ENCODE measurements at regions not wholly inside any gene's neighbourhood (a gene's known extent, or its start where the extent isn't known, plus 50 kb on each side); places are given as distances from the start of the nearest gene placed in this dataset.

- ChIA-PET CTCF (no interaction called here), POLR2A (no interaction called here)
- TF ChIP-seq PKNOX1 (IDR thresholded peaks at IDR 0.05), result no peak
- no peak for TF ChIP-seq HDGF (IDR thresholded peaks at IDR 0.05; ENCODE audit: borderline replicate concordance)
- no peak for TF ChIP-seq L3MBTL2 (conservative IDR thresholded peaks at IDR 0.05)
- no peak for TF ChIP-seq LEF1 (IDR thresholded peaks at IDR 0.05; ENCODE audit: borderline replicate concordance)
- no peak for TF ChIP-seq NFRKB (IDR thresholded peaks at IDR 0.05)
- DNase-seq (ENCODE audit: extremely low spot score), result no peak
Observed at GRCh38 chr4:152221816-152222516, 313.9 kb downstream of the FBXW7 start.

GRCh38 chr4:152220201-152220666, 315.7 kb downstream of the FBXW7 start:
- ChIA-PET POLR2A (no interaction called here), CTCF (no interaction called here)
- DNase-seq (ENCODE audit: extremely low spot score), result no peak
- TF ChIP-seq BHLHE40 (IDR thresholded peaks at IDR 0.05; ENCODE audit: borderline replicate concordance), result no peak
- TF ChIP-seq LEF1 (IDR thresholded peaks at IDR 0.05; ENCODE audit: borderline replicate concordance), result no peak
- no peak for TF ChIP-seq FOXM1 (IDR thresholded peaks at IDR 0.05; ENCODE audit: borderline replicate concordance)

- DNase-seq (ENCODE audit: extremely low spot score), result no peak
- ChIA-PET POLR2A (no interaction called here), CTCF (no interaction called here)
- TF ChIP-seq FOXK2 (IDR thresholded peaks at IDR 0.05) (no peak), SUZ12 (IDR thresholded peaks at IDR 0.05) (no peak), CTBP1 (IDR thresholded peaks at IDR 0.05; ENCODE audit: borderline replicate concordance) (no peak), ARNT (IDR thresholded peaks at IDR 0.05) (no peak), HDGF (IDR thresholded peaks at IDR 0.05; ENCODE audit: borderline replicate concordance) (no peak), FOXA1 (IDR thresholded peaks at IDR 0.05) (no peak)
Observed at GRCh38 chr4:152218576-152218975, 317.3 kb downstream of the FBXW7 start.

GRCh38 chr4:152217896-152218295, 318.0 kb downstream of the FBXW7 start:
- TF ChIP-seq BHLHE40 (IDR thresholded peaks at IDR 0.05; ENCODE audit: borderline replicate concordance) (no peak), ELF4 (IDR thresholded peaks at IDR 0.05) (no peak), CTBP1 (IDR thresholded peaks at IDR 0.05; ENCODE audit: borderline replicate concordance) (no peak), FOXA1 (IDR thresholded peaks at IDR 0.05) (no peak), FOXM1 (IDR thresholded peaks at IDR 0.05; ENCODE audit: borderline replicate concordance) (no peak), SP1 (IDR thresholded peaks at IDR 0.05) (no peak), ARNT (IDR thresholded peaks at IDR 0.05) (no peak), FOXK2 (IDR thresholded peaks at IDR 0.05) (no peak), SUZ12 (IDR thresholded peaks at IDR 0.05) (no peak), TARDBP (IDR thresholded peaks at IDR 0.05) (no peak)
- CTCF ChIA-PET, result no interaction called here

GRCh38 chr4:152211936-152212653, 323.8 kb downstream of the FBXW7 start:
- TF ChIP-seq FOXK2 (IDR thresholded peaks at IDR 0.05), result no peak
- TF ChIP-seq L3MBTL2 (conservative IDR thresholded peaks at IDR 0.05), result no peak
- no peak for TF ChIP-seq FOXM1 (IDR thresholded peaks at IDR 0.05; ENCODE audit: borderline replicate concordance)
- TF ChIP-seq CTBP1 (IDR thresholded peaks at IDR 0.05; ENCODE audit: borderline replicate concordance), result no peak
- TF ChIP-seq SUZ12 (IDR thresholded peaks at IDR 0.05), result no peak
- no peak for TF ChIP-seq LEF1 (IDR thresholded peaks at IDR 0.05; ENCODE audit: borderline replicate concordance)
- TF ChIP-seq FOXA1 (IDR thresholded peaks at IDR 0.05), result no peak
- TF ChIP-seq ELF4 (IDR thresholded peaks at IDR 0.05), result no peak
- TF ChIP-seq PKNOX1 (IDR thresholded peaks at IDR 0.05), result no peak
- no peak for TF ChIP-seq SP1 (IDR thresholded peaks at IDR 0.05)
- no peak for TF ChIP-seq ARNT (IDR thresholded peaks at IDR 0.05)
- TF ChIP-seq HDGF (IDR thresholded peaks at IDR 0.05; ENCODE audit: borderline replicate concordance), result no peak
- no peak for TF ChIP-seq TARDBP (IDR thresholded peaks at IDR 0.05)
- no peak for TF ChIP-seq NFRKB (IDR thresholded peaks at IDR 0.05)
- no peak for TF ChIP-seq BHLHE40 (IDR thresholded peaks at IDR 0.05; ENCODE audit: borderline replicate concordance)
- no peak for TF ChIP-seq ZNF384 (IDR thresholded peaks at IDR 0.05)
- POLR2A ChIA-PET, result no interaction called here
- no peak for DNase-seq (ENCODE audit: extremely low spot score)

More at GRCh38 chr4:152217896-152218295, 318.0 kb downstream of the FBXW7 start:
- POLR2A ChIA-PET, result no interaction called here
- no peak for DNase-seq (ENCODE audit: extremely low spot score)

GRCh38 chr4:152209772-152210493, 326.0 kb downstream of the FBXW7 start:
- TF ChIP-seq HDGF (IDR thresholded peaks at IDR 0.05; ENCODE audit: borderline replicate concordance), result no peak
- no peak for TF ChIP-seq SP1 (IDR thresholded peaks at IDR 0.05)
- no peak for TF ChIP-seq FOXK2 (IDR thresholded peaks at IDR 0.05)
- no peak for TF ChIP-seq SUZ12 (IDR thresholded peaks at IDR 0.05)
- TF ChIP-seq ZNF384 (IDR thresholded peaks at IDR 0.05), result no peak
- no peak for TF ChIP-seq CTBP1 (IDR thresholded peaks at IDR 0.05; ENCODE audit: borderline replicate concordance)
- no peak for TF ChIP-seq LEF1 (IDR thresholded peaks at IDR 0.05; ENCODE audit: borderline replicate concordance)
- no peak for TF ChIP-seq TARDBP (IDR thresholded peaks at IDR 0.05)
- no peak for TF ChIP-seq NFRKB (IDR thresholded peaks at IDR 0.05)
- DNase-seq (ENCODE audit: extremely low spot score), result no peak
- ChIA-PET CTCF (no interaction called here), POLR2A (no interaction called here)

More at GRCh38 chr4:152211936-152212653, 323.8 kb downstream of the FBXW7 start:
- CTCF ChIA-PET, result no interaction called here
